ENCODE measurements at regions not wholly inside any gene's neighbourhood (a gene's known extent, or its start where the extent isn't known, plus 50 kb on each side); places are given as distances from the start of the nearest gene placed in this dataset.

DNA sequence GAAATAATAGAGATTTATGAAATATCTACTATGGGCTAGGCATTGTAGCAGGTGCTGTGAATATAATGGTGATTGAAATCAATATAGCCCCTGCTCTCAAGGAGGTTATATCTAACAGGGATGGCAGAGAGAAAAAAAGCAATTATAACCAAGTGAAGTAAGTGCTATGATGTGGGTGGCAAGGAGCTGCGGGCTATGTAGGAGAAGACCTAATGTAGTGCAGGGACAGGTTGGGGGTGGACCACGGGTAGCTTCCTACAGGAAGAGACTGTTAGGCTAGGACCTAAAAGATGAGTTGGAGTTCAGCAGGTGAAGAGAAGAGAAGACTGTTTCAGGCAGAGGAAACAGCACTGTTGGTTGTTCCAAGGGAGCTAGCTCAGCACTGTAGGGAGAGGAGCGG, 311.0 kb downstream of the KCNRG start:
- DNase-seq = no peak
- ATAC-seq = no peak
- Histone ChIP-seq H3K4me3 (no peak overlapping the region), H3K4me1 (no peaks in the 10 kb centered on the region), H3K9me3 (no peaks in the 10 kb centered on the region), H3K27ac (no peak overlapping the region), H3K27me3 (no peaks in the 10 kb centered on the region), H3K36me3 (no peaks in the 10 kb centered on the region)
- intact Hi-C loops (cut with DNase I) = no loop called here
- TF ChIP-seq, protein P1, sequence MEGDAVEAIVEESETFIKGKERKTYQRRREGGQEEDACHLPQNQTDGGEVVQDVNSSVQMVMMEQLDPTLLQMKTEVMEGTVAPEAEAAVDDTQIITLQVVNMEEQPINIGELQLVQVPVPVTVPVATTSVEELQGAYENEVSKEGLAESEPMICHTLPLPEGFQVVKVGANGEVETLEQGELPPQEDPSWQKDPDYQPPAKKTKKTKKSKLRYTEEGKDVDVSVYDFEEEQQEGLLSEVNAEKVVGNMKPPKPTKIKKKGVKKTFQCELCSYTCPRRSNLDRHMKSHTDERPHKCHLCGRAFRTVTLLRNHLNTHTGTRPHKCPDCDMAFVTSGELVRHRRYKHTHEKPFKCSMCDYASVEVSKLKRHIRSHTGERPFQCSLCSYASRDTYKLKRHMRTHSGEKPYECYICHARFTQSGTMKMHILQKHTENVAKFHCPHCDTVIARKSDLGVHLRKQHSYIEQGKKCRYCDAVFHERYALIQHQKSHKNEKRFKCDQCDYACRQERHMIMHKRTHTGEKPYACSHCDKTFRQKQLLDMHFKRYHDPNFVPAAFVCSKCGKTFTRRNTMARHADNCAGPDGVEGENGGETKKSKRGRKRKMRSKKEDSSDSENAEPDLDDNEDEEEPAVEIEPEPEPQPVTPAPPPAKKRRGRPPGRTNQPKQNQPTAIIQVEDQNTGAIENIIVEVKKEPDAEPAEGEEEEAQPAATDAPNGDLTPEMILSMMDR (IDR thresholded peaks at IDR 0.05) = no peak

DNA sequence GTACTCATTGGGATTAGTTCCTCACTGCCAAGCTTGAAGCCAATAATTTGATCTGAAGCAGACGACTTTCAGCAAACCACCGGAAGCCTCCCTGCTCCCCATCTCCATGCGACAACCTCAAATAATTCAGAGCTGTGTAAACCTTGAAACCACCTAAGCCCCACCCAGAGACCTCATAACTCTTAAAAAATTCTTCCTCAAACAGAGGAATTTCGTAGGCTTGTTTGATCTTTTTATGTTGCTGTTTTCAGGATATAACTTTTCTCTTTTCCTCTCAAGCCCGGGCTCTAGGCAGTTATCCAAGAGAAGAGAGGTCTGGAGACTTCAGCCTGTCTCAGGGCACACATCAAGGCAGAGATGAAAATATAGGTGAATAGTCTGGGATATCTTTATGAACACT, 311.6 kb downstream of the KCNRG start:
- Histone ChIP-seq H3K4me1 (no peaks in the 10 kb centered on the region), H3K9me3 (no peaks in the 10 kb centered on the region), H3K4me3 (no peak overlapping the region), H3K27ac (no peak overlapping the region), H3K36me3 (no peaks in the 10 kb centered on the region), H3K27me3 (no peaks in the 10 kb centered on the region)
- intact Hi-C loops (cut with DNase I) = no loop called here
- DNase-seq (no peak), ATAC-seq (peak; percentile 23)
- TF ChIP-seq, protein P1 (IDR thresholded peaks at IDR 0.05) = no peak

DNA sequence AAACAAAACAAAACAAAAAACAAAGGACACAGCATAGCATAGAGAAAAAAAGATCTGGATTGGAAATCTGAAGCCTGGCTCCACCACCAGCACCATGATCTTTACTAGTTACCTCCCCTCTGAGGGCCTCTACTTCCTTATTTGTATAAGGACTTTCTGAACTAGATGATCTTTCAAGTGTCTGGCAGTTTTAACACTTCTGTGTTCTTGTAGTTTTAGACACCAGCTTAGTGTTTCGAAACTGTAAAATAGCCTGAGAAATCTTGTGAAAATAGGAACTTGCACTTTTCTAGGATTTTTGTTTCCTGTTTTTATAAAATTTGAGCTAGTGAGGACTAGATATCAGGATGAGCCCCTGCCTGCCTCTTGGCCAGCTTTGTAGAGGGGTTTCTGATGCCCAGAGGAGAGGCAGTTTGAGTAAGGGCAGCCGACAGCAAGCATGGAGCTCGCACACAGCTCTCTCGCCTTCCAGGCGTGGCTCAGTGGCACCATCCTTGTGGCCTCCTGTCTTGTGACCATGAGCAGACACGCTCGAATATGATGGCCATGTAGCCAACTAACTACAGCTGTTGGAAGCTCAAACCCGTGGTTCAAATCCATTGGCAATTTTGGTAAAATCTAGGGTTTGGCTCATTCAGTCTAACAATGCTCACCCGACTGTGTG, 319.0 kb downstream of the KCNRG start:
- no peaks in the 10 kb centered on the region for H3K36me3 ChIP-seq
- no peaks in the 10 kb centered on the region for H3K27me3 ChIP-seq
- peak in 1 of 4 donors; percentile 39 for DNase-seq
- TF ChIP-seq, protein P1 (IDR thresholded peaks at IDR 0.05) = no peak
- ATAC-seq = peak; percentile 92
- H3K4me1 ChIP-seq = peaks cover 0 to 22% of the 10 kb centered on the region in 2 donors
- intact Hi-C loops (cut with DNase I) = no loop called here
- H3K4me3 ChIP-seq = no peak overlapping the region
- peaks cover 0 to 1% of the 10 kb centered on the region in 2 donors for H3K9me3 ChIP-seq
- peak overlapping the region; percentile 3 to 80 for H3K27ac ChIP-seq

DNA sequence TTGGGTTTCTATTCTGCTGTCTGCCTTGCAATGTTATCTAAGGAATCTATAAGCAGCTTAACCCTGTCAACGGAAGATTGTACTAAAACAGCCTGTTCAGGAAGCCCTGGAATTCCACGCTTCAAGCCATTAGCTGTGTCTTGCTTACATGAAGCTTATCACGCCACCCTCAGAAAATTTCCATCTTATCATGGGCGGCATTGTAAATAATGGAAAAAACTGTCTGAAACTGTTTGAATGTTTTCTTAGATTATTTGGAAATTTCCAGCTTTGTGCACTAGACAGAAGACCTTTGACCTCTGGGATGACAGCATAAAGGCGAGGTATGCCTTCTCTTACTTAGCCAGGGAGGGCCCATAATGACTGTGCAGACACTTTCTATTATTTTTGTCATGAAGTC, 319.7 kb downstream of the KCNRG start:
- Histone ChIP-seq H3K4me3 (no peak overlapping the region), H3K36me3 (no peaks in the 10 kb centered on the region), H3K4me1 (peaks cover 0 to 22% of the 10 kb centered on the region in 2 donors), H3K27me3 (no peaks in the 10 kb centered on the region), H3K9me3 (peaks cover 0 to 1% of the 10 kb centered on the region in 2 donors), H3K27ac (peak overlapping the region in 1 of 2 donors; percentile 80)
- DNase-seq (no peak), ATAC-seq (no peak)
- intact Hi-C loops (cut with DNase I) = no loop called here
- TF ChIP-seq, protein P1 (IDR thresholded peaks at IDR 0.05) = no peak

DNA sequence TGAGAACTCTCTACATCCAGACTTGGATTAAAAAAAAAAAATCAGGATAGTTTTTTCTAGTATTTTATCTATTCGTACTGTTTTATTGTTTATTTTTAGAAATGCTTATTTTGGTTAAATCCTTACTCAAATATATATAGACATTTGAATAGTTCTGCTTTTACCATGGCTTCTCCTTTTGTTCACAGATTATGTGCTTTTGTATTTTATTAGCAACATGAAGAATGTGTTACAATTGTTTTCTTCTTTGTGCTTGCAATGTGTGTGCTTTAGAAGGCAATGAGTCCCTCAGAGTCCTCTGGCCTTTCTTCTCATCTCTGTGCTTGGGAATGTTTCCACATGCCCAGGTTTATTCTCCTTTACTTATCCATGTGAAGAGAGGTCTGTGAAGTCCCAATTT, 324.0 kb downstream of the KCNRG start:
- ATAC-seq (no peak), DNase-seq (no peak)
- no peak overlapping the region for H3K27ac ChIP-seq
- no peak overlapping the region for H3K4me3 ChIP-seq
- no peaks in the 10 kb centered on the region for H3K36me3 ChIP-seq
- intact Hi-C loops (cut with DNase I) = no loop called here
- no peaks in the 10 kb centered on the region for H3K9me3 ChIP-seq
- H3K4me1 ChIP-seq = peaks cover 0 to 9% of the 10 kb centered on the region in 2 donors
- H3K27me3 ChIP-seq = no peaks in the 10 kb centered on the region
- TF ChIP-seq, protein P1 (IDR thresholded peaks at IDR 0.05) = no peak

Measured in left lung (tissue), 4 donors.